ENCODE measurements at regions not wholly inside any gene's neighbourhood (a gene's known extent, or its start where the extent isn't known, plus 50 kb on each side); places are given as distances from the start of the nearest gene placed in this dataset.

DNA sequence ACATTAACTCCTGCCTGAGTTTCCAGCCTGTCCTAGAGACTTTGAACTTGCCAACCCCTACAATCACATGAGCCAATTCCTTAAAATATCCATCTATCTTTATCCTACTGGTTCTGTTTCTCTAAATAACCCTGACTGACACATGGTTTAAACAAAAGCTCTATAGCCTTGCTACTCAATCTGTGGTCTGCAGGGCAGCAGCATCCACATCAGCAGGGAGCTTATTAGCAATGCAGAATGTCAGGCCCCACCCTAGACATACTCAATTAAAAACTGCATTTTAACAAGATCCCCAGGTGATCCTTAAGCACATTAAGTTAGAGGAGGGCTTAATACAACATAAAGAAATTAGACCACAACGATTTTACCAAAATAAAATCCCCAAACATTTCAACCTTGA is 108.3 kb upstream of the CPSF6 start:
- intact Hi-C loops (cut with DNase I) = no loop called here
- TF ChIP-seq, protein P1, sequence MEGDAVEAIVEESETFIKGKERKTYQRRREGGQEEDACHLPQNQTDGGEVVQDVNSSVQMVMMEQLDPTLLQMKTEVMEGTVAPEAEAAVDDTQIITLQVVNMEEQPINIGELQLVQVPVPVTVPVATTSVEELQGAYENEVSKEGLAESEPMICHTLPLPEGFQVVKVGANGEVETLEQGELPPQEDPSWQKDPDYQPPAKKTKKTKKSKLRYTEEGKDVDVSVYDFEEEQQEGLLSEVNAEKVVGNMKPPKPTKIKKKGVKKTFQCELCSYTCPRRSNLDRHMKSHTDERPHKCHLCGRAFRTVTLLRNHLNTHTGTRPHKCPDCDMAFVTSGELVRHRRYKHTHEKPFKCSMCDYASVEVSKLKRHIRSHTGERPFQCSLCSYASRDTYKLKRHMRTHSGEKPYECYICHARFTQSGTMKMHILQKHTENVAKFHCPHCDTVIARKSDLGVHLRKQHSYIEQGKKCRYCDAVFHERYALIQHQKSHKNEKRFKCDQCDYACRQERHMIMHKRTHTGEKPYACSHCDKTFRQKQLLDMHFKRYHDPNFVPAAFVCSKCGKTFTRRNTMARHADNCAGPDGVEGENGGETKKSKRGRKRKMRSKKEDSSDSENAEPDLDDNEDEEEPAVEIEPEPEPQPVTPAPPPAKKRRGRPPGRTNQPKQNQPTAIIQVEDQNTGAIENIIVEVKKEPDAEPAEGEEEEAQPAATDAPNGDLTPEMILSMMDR (IDR thresholded peaks at IDR 0.05) = no peak
- no peak for TF ChIP-seq POLR2A (IDR thresholded peaks at IDR 0.05)
- Histone ChIP-seq H3K4me3 (no peak overlapping the region), H3K27ac (no peak overlapping the region), H3K4me1 (peaks cover 0 to 12% (median 4%) of the 10 kb centered on the region in 4 donors), H3K27me3 (no peaks in the 10 kb centered on the region), H3K36me3 (no peaks in the 10 kb centered on the region), H3K9me3 (no peaks in the 10 kb centered on the region)
- ATAC-seq (no peak), DNase-seq (no peak)
- 42% methylated on average over 1 of the region's 1 CpG for WGBS (ENCODE audit: insufficient coverage, low coverage, low lambda C conversion rate, missing lambda C conversion rate)

- DNase-seq = no peak
- no peak overlapping the region for H3K4me3 ChIP-seq
- no peak overlapping the region for H3K27ac ChIP-seq
- TF ChIP-seq POLR2A (IDR thresholded peaks at IDR 0.05) = no peak
- TF ChIP-seq, protein P1 (IDR thresholded peaks at IDR 0.05) = no peak
- H3K27me3 ChIP-seq = no peaks in the 10 kb centered on the region
- intact Hi-C loops (cut with DNase I) = no loop called here
- 87% methylated on average over 2 of the region's 2 CpGs for WGBS (ENCODE audit: insufficient coverage, low coverage, low lambda C conversion rate, missing lambda C conversion rate)
- H3K4me1 ChIP-seq = no peaks in the 10 kb centered on the region
- H3K36me3 ChIP-seq = no peaks in the 10 kb centered on the region
- peaks cover 0 to 8% (median 0%) of the 10 kb centered on the region in 4 donors for H3K9me3 ChIP-seq
- ATAC-seq = no peak
Observed at GRCh38 chr12:69136931-69137613, 102.3 kb upstream of the CPSF6 start.

DNA sequence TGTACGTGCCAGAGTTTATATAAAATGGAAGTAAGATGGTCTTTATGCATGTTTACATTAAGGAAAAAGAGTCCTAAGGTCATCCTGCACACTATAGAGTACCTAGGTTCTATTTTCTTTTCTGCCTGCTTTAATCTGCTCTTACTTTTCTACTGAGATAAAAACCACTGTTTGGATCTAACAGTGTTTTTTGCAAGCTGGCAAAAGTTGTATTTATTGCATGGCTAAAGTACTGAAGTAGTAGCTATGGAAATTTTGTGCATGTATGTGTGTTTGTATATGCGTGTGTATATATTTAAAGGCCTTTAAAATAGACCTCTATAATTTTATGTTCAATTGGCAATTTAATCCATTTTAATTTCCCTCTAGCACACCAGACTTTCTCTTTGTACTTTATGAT is 98.3 kb upstream of the CPSF6 start:
- TF ChIP-seq POLR2A (IDR thresholded peaks at IDR 0.05) = no peak
- TF ChIP-seq, protein P1 (IDR thresholded peaks at IDR 0.05) = no peak
- H3K9me3 ChIP-seq = peaks cover 0 to 8% (median 0%) of the 10 kb centered on the region in 4 donors
- no peaks in the 10 kb centered on the region for H3K27me3 ChIP-seq
- WGBS (ENCODE audit: insufficient coverage, low coverage, low lambda C conversion rate, missing lambda C conversion rate) = 78% methylated on average over 2 of the region's 2 CpGs
- intact Hi-C loops (cut with DNase I) = no loop called here
- H3K27ac ChIP-seq = no peak overlapping the region
- no peaks in the 10 kb centered on the region for H3K4me1 ChIP-seq
- no peaks in the 10 kb centered on the region for H3K36me3 ChIP-seq
- no peak overlapping the region for H3K4me3 ChIP-seq
- DNase-seq (no peak), ATAC-seq (no peak)

- Histone ChIP-seq H3K36me3 (no peaks in the 10 kb centered on the region), H3K9me3 (no peaks in the 10 kb centered on the region), H3K27ac (no peak overlapping the region), H3K4me3 (no peak overlapping the region), H3K4me1 (peaks cover 0 to 18% (median 0%) of the 10 kb centered on the region in 4 donors), H3K27me3 (no peaks in the 10 kb centered on the region)
- TF ChIP-seq, protein P1 (IDR thresholded peaks at IDR 0.05) = no peak
- no peak for TF ChIP-seq POLR2A (IDR thresholded peaks at IDR 0.05)
- DNase-seq (no peak), ATAC-seq (no peak)
- intact Hi-C loops (cut with DNase I) = no loop called here
- 73% methylated on average over 2 of the region's 2 CpGs for WGBS (ENCODE audit: insufficient coverage, low coverage, low lambda C conversion rate, missing lambda C conversion rate)
Observed at GRCh38 chr12:69149270-69149669, 90.1 kb upstream of the CPSF6 start.
